WTC11 (cell line): ENCODE measurements at regions not wholly inside any gene's neighbourhood (a gene's known extent, or its start where the extent isn't known, plus 50 kb on each side); places are given as distances from the start of the nearest gene placed in this dataset.

ENCODE experiments used
- ATF1 ChIP-seq: sonication (generic); formaldehyde crosslinking; IDR thresholded peaks from 2 replicates; pipeline ENCODE4 v1.8.1; 2023; ENCODE audit warnings: mild to moderate bottlenecking, moderate library complexity, missing genetic modification reagents
- CTCF ChIP-seq: fragments of 200-600 bp; IDR thresholded peaks from 2 replicates; pipeline ENCODE4 v1.8.0; 2022; ENCODE audit warnings: antibody characterized with exemption
- NR1H2 ChIP-seq: sonication (generic); formaldehyde crosslinking; IDR thresholded peaks from 2 replicates; pipeline ENCODE4 v1.9.0; 2021; ENCODE audit warnings: mild to moderate bottlenecking, moderate library complexity, missing genetic modification reagents
- PRDM15 ChIP-seq: sonication (generic); formaldehyde crosslinking; IDR thresholded peaks from 2 replicates; pipeline ENCODE4 v1.8.0; 2022; ENCODE audit warnings: missing genetic modification reagents
- PREB ChIP-seq: sonication (generic); formaldehyde crosslinking; IDR thresholded peaks from 2 replicates; pipeline ENCODE4 v1.8.1; 2022; ENCODE audit warnings: mild to moderate bottlenecking, missing genetic modification reagents, moderate library complexity, borderline replicate concordance
- SMAD3 ChIP-seq: sonication (generic); formaldehyde crosslinking; IDR thresholded peaks from 2 replicates; pipeline ENCODE4 v1.8.0; 2022; ENCODE audit warnings: missing genetic modification reagents, mild to moderate bottlenecking, borderline replicate concordance
- ZNF281 ChIP-seq: sonication (generic); formaldehyde crosslinking; IDR thresholded peaks from 2 replicates; pipeline ENCODE4 v1.8.0; 2023; ENCODE audit warnings: mild to moderate bottlenecking, missing genetic modification reagents
- TF ChIP-seq, protein P1 (sequence below): sonication (generic); formaldehyde crosslinking; IDR thresholded peaks from 2 replicates; pipeline ENCODE4 v1.8.1; 2023; ENCODE audit warnings: mild to moderate bottlenecking, missing genetic modification reagents, borderline replicate concordance

GRCh38 chr12:131583090-131583712 lies 127.7 kb upstream of the SFSWAP start:
- TF ChIP-seq, protein P1, sequence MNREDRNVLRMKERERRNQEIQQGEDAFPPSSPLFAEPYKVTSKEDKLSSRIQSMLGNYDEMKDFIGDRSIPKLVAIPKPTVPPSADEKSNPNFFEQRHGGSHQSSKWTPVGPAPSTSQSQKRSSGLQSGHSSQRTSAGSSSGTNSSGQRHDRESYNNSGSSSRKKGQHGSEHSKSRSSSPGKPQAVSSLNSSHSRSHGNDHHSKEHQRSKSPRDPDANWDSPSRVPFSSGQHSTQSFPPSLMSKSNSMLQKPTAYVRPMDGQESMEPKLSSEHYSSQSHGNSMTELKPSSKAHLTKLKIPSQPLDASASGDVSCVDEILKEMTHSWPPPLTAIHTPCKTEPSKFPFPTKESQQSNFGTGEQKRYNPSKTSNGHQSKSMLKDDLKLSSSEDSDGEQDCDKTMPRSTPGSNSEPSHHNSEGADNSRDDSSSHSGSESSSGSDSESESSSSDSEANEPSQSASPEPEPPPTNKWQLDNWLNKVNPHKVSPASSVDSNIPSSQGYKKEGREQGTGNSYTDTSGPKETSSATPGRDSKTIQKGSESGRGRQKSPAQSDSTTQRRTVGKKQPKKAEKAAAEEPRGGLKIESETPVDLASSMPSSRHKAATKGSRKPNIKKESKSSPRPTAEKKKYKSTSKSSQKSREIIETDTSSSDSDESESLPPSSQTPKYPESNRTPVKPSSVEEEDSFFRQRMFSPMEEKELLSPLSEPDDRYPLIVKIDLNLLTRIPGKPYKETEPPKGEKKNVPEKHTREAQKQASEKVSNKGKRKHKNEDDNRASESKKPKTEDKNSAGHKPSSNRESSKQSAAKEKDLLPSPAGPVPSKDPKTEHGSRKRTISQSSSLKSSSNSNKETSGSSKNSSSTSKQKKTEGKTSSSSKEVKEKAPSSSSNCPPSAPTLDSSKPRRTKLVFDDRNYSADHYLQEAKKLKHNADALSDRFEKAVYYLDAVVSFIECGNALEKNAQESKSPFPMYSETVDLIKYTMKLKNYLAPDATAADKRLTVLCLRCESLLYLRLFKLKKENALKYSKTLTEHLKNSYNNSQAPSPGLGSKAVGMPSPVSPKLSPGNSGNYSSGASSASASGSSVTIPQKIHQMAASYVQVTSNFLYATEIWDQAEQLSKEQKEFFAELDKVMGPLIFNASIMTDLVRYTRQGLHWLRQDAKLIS (CRISPR knock-in tag) = no peak
- TF ChIP-seq CTCF (no peak), SMAD3 (no peak), PREB (CRISPR knock-in tag) (no peak), NR1H2 (CRISPR knock-in tag) (no peak), ATF1 (no peak), PRDM15 (CRISPR knock-in tag) (no peak), ZNF281 (CRISPR knock-in tag) (no peak)
